Activated CD4-positive, alpha-beta T cell treated with anti-CD3 and anti-CD28 coated beads, Interleukin-2, Interleukin-6, amounts not matched to agents 100 ng/mL and 50 ng/mL, durations not matched to agents 16 hours and 8 hours (primary cell): ENCODE measurements at regions not wholly inside any gene's neighbourhood (a gene's known extent, or its start where the extent isn't known, plus 50 kb on each side); places are given as distances from the start of the nearest gene placed in this dataset.
A peak's percentile ranks its signal among the peaks of the same experiment; 100 is the strongest.
"Not testable (repeated sequence)": the region's sequence is repeated elsewhere in the genome, so short reads cannot be mapped to it uniquely, and the experiment has no call there.

Experiments used
- DNase-seq: peaks from one replicate; pipeline ENCODE4 v3.0.0-alpha.2; 2020

DNA sequence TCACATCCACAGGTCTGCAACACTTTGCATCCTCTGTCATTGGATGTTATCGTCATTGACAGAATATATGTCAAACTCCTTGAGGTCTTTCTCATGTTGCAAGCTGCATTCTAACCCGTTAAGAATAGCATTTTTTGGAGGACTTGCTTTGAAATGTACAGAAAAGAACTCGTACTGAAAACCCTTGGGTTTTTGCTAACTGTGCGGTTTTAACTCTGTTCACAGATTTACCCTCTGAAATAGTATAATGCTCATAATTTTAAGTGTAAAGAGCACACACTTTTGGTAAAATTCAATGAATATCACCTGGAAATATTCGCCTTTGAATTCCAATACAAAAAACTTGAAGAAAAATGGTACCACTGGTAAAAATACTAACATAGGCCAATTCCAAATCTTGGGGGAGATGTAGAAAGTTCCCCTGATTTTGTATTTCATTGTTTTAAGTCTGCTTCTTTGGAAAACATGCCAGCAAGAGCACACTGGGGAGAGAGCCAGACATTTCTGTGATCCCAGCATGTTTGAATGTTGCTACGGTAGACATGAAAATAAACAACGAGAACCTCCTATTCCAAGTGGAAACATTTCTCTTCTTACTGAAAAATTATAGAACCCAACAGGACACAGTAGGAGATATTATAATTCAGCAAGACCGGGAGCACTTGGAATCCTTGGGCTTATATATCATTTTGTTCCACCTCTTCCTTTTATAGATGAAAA, 446.0 kb downstream of the AEBP2 start:
- no peak for DNase-seq

DNA sequence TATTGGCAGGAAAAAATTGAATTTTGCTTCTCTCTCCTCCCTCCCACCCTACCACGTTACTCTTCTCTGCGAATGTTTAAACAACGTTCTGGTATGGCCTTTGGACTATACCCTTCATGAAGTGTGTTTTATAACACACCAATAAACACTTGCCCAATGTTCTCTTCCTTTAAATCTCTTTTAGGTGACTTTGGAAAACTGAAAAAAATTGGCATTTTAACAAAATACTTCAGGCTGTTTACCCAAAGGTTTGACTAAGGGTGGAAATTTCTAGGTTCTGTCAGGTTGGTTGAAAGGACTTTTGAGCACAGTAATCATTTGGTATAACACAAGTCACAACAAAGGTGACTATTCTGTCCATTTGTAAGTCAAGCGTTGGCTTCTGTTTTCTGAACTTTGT, 446.8 kb downstream of the AEBP2 start:
- DNase-seq: no peak

DNA sequence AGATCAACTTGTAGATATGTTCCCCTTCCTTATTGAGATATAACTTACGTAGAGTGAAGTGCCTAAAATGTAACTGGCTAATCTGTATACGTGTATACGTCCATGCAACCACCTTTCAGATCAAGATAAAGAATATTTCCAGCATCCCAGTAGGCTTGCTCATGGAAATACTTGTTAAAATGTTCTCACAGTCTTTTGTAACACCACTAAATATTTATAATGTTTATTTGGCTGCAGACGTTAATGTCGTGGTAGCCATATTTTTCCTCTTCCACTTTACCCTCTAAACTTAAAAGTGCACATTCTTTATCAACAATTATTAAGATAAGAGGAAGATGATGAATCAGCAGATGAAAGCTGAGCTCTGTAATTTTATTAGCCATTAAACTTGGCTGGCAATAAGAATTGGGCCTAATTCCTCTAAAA, 447.4 kb downstream of the AEBP2 start:
- DNase-seq: no peak

DNA sequence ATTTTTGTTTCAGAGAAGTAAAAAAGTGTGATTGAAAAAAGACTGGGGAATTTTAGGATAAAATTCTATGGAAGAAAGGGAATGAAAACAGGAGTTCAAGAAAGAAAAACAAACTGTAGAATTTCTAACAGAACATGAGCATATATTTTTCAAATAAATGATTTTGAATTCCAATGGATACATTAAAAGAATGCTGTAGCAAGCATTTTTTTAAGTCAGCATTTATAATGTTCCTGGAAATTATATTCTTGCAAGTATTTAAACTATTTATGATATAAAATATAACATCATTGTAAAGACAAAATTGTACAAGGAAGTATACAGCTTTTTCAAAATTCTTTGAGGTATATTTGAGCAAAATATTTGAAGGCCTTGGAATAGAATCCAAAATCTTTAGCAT, 450.7 kb downstream of the AEBP2 start:
- no peak for DNase-seq

DNA sequence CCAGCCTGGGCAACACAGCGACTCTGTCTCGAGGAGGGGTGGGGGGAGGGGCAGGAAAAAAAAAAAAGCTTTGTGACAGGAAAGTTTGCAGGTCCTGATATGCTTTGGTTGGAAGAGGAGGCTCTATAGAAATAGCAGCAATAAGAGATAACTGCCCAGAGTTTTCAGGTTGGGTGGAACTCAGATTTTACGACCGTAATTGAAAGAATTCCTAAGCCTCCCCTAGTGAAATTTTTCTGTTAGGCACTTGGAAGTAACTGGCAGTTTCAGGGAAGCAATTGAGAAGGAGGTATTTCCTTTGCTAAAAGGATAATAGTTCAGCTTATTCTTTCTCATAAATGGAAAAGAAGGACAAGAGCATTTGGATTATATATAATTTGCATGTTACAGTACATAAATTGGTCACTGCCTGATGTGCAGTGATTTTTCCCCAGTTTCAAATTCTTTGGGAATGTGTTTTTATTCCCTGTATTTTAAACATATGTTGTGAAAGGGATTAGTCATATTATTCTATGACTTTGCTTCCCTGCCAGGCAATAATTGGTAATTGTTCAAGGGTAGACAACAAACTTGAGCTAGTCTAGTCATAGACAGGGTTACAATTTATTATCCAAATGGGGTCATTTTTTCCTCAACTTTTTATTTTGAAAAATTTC, 452.8 kb downstream of the AEBP2 start:
- no peak for DNase-seq

DNA sequence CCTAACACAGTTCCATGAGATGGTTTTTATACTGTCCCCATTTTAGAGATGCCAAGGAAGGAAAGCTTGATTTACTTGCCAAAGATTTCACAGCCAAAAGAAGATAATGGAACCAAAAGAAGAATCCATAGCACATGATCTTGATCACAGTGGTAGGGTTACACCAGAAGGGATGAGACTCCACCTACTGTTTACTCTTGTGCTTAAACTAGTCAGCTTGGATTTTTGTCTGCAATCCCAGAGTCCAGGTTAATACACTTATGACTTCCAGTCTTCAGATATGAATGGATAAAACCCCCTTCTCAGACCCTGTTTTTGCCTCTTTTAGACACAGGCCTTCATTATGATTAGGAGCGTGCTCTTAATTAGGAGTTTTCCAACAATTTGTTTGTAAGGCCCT, 454.2 kb downstream of the AEBP2 start:
- peak; percentile 11 for DNase-seq

DNA sequence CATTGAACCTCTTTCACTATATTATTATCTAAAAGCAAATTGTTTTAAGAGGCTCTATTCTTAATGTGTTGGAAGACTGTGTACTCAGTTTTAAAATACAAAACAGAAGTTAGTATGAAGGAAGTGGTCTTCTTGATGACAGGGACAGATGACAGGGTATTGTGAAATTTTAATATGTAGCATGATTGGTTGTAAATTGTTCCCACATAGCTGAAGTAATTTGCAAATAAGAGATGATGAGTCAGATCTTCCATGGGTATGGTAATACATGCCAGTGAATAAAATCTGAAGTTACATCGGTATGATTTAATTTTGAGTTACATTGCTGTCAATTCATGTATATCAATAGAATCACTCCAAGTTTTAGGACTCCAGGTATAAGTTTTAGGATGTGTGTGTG, 454.8 kb downstream of the AEBP2 start:
- DNase-seq: peak; percentile 65

DNA sequence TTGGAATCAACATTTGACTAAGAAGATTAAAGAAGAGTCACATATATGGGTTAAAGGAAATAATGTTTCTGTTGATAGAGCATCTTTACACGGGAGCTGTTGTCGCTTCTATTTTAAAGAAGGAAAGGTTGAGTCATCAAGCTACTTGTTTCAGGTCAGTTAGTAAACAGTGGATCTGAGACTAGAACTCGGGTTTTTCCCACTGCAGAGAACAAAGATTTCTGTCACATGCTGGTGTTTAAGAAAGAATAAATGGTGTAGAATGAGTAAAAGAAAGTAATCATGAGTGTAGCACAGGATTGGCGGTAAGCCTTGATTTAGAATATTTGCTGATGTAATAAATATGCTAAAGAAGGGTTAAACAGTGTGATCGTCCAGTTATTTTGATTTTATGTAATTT, 455.5 kb downstream of the AEBP2 start:
- peak; percentile 82 for DNase-seq

DNA sequence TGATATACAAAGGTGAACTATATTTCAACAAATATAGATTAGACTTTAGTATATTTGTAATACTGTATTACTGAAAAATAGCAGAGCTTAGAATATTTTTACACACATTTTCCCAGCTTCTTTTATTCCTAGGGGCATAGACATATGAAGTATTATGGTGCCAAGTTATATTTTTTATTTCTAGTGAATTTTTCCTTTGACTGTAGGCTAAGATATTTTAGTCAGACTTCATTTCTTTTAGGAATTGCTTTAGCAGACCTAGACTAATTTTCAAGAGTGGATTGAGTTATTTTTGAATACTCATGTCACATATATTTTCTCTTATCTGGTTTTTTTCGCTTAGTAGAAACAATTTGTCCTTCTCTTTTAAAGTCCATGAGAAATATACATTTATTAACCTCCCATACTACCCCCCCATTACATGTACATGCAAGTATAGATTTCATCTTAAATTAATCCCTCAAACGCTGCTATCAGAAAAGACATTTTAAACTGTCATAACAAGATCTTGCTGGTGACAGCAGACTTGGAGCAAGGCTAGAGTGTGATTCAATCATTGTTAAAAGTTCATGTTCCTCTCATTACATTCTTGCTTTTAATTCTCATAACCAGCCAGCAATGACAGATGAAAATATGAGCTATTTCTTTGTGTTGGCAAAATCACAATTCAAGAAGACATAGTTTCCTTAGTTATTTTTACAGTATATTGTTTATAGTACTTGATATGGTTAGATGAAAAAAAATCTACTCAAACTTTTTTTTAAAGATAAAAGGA, 456.1 kb downstream of the AEBP2 start:
- DNase-seq: no peak

DNA sequence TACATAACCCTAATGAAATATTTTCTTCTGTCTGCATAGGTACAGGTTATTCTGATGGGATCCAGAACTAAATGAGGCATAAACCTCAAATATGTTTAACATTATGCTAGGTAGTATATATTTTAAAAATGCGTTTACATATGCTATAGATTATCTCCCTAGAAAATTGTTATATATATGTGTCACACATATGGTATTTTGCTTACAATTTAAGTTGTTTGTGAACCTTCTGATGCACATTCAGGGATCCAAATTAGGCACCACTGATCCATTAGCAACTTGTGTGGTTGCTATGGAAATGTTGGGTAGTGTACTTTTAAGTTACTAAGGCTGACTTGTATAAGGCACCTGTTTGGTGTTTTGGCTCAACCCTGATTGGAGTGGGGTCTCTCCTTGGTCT, 456.7 kb downstream of the AEBP2 start:
- DNase-seq: no peak

DNA sequence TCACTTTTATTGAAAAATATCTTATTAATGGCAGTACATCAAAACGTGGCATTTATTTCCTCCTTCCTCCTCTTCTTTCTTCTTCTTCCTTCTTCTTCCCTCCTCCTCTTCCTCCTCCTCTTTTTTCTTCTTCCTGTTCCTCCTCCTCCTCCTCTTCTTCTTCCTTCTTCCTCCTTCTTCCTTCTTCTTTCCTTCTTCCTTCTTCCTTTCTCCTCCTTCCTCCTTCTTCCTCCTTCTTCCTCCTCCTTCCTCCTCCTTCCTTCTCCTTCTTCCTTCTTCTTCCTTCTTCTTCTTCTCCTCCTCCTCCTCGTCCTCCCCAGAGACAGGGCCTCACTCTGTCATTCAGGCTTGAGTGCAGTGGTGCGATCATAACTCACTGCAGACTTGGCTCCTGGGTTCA, 457.2 kb downstream of the AEBP2 start:
- DNase-seq: no peak

DNA sequence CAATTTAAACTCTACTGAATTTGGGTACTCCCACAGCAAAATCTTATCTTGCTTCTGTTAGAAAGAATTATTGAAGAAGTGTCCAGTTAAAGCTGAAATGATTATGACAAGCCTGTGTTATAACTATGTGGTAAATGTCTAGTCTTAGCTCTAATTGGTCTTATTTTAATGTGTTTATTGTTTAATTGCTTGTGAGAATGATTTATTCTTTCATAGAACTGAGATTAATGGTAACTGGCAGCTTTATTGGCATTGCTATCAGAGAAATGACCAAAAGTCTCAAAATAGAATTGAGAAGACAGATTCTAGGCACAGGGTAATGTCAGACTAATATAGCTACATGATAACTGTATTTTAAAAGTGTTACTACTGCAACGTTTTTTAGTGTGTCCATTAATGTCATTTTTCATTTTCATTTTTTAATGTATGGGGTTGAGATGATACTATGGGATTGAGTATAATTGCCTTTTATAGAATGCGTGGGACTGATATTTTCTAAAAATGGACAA, 458.7 kb downstream of the AEBP2 start:
- DNase-seq: no peak

DNA sequence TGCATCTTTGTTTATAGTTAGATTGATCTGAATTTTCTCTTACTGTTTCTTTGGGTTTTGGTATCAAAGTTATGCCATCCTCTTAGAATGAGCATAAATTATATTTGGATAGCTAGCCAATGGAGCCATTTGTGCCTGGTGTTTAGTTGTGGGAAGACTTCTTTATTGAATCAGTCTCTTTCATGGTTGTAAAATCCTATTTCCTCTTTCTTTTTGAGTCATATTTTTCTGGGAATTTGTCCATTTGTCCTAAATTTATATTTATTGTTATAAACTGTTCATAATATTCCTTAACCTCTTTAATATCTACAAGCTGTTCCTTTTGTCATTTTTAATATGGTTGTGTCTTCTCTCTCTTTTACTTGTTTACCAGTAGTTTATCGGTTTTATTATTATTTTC, 462.5 kb downstream of the AEBP2 start:
- no peak for DNase-seq

DNA sequence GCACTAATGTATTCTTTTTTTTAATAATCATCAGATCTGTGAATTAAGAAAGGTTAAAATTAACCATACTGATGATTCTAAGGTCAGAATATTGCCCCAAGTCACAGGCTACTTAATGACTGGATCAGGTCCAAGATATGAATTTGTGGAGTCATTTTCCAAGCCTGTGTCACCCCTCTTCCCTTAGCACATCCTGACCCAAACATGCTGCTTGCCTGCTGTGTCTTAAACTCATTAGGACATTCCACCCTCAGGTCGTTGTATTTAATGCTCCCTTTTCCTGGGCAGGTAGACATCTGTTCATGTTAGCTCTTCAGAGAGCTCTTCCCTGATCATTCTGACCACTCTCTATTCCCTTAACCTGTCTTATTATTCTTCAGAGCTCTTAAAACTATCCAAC, 463.5 kb upstream of the PDE3A start:
- no peak for DNase-seq

DNA sequence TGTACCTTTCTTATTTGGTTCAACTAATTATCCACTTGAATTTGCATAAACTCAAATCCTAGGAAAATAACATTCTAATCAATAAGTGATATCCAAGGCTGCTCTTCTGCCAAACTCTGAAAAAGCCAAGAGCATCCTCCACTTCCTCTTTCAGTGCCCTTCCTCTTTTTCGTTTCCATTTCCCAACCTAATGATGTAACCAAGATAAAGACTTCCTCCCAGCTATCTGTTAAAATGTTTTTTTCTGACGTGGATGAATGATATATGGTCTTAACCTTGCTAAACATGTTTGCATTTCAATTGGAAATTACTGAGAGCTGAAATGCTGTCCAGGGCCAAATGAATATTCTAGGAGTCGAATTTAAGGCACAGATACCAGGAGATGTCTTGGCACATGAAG, 459.5 kb upstream of the PDE3A start:
- DNase-seq: no peak

DNA sequence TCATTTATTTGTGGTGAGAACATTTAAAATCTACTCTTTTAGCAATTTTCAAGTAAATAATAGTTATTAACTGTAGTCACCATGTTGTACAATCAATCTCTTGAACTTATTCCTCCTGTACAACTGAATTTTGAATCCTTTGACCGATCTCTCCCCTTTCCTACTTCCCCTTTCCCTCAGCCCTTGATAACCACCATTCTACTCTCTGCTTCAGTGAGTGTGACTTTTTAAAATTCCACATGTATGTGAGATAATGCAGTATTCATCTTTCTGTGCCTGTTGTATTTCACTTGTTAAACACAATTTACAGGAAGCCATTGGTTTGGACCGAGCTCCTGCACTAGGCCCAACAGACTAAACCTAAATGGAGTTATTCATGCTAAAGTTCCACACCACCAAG, 458.9 kb upstream of the PDE3A start:
- DNase-seq: no peak

DNA sequence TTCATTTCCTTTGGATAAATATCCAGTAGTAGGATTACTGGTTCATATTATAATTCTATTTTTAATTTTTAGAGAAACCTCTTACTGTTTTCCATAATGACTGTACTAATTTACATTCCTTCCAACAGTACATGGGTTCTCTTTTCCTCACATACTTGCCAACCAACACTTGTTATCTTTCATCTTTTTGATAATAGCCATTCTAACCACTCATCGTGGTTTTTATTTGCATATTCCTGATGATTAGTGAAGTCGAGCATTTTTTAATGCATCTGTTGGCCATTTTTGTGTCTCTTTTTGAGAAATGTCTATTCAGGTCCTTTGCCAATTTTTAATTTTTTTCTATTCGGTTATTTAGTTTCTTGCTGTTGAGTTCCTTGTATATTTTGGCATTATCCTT, 457.7 kb upstream of the PDE3A start:
- no peak for DNase-seq

DNA sequence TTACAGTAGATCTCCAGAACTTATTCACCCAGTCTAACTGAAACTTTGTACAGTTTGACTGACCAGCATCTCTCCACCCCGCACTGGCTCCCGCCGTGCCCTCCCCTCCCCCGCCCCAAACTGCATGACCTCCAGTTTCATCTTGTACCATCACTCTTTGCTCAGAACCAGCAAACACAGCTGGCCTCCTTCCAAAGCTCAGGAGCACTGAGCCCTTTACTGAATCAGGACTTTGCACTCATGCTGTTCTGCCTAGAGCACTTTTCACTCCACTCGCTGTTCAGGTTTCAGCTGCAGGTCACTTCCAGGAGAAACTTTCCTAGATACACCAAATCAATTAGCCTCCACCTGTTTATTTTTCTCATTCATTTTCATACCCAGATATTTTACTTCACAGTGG, 455.3 kb upstream of the PDE3A start:
- DNase-seq: no peak

DNA sequence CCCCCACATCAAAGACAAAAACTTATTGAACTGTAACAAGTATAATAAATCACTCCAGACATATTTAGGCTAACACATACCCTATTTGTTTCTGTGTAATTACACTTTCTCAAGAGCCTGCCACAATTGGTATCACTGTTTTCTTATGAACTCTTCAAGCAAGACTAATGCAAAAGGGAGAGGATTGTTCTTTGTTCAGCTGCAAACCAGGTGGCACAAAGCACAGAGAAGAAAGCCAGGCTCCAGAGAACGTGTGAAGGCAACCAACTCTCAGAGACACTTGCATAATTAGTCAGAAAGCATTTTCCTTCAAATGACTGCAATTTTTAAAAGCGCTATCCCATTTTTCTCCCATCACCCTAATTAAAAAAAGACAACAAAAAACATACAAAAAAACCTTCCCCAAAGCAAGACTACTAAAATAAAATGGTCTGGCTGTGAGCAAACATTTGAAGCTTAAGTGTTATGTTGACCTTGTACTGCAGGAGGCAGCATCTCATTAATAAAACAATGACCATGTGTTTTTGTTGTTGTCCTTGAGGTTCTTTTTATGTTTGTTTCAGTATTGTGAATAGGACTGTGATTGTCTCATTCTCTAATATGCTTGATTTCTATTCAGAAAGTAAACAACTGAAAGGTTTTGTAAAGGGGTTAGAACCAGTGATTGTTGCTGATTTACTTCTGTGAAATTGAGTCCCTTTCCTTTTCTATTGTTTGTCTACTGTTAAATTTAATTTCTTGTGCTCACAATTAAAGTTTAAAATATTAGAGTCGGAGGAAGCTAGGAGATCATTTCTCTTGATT, 452.7 kb upstream of the PDE3A start:
- peak; percentile 6 for DNase-seq

DNA sequence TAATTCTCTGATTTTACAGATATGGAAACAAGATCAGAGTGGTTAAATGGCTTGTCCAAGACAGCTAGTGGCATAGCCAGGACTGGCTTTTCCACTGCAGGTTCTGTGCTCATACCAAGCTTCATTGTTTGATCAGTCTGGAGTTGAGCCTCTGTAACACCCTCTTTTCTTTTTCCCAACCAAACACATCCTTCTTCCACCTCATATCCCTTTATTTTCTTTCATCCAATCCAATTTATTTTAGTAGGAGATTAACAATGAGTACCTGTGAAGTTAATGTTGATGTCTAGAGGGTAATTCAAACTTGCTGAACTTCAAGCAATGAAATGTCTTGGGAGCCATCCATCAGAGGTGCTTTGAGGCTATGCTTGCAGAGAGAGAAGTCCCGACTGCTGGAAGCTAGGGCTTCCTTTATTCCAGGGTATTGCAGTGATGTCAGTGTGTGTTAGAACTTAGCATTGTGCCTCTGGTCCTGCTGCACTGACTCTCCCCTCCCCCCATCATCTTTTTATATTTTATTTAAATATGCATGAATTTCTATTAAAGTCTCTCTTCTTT, 452.1 kb upstream of the PDE3A start:
- no peak for DNase-seq

DNA sequence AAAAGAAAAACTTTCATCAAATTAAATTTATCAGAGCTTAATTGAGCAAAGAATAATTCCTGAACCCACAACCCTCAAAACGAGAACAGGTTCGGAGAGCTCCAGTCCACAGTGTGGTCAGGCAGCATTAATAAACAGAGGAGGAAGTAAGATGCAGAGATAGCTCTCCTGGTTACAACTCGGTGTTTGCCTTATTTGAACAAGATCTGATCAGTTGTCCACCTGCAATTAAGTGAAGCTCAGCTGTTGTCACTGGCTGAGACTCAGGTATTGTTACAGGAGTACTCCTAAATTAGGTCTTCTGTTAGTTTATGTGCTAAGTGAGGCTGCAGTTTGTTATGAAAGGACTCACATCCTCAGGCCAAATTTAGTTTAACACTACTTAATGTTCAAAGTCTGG, 451.4 kb upstream of the PDE3A start:
- no peak for DNase-seq

DNA sequence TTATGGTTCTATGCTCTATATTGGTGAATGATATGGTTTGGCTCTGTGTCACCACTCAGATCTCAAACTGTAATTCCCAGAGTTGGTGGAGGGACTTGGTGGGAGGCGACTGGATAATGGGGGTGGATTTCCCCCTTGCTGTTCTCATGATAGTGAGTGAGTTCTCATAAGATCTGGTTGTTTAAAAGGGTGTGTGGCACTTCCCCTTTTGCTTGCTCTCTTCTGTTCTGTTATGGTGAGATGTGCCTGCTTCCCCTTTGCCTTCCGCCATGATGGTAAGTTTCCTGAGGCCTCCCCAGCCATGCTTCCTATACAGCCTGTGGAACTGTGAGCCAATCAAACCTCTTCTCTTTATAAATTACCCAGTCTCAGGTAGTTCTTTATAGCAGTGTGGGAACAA, 446.6 kb upstream of the PDE3A start:
- not testable (repeated sequence) for DNase-seq

DNA sequence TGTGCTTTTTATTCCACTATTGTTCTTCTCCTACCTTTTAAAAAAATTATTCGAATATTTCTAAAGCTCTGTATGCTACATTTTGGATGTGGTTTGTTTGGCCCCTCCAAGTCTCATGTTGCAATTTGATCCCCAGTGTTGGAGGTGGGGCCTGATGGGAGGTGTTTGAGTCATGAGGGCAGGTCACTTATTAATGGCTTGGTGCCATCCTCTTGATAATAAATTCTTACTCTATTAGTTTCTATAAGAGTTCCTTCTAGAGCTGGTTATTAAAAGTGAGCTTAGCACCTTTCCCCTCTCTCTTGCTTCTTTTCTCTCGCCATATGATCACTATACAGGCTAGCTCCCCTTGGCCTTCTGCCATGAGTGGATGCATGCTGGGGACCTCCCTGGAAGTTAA, 445.6 kb upstream of the PDE3A start:
- DNase-seq: no peak
